ENCODE measurements at regions not wholly inside any gene's neighbourhood (a gene's known extent, or its start where the extent isn't known, plus 50 kb on each side); places are given as distances from the start of the nearest gene placed in this dataset.

DNA sequence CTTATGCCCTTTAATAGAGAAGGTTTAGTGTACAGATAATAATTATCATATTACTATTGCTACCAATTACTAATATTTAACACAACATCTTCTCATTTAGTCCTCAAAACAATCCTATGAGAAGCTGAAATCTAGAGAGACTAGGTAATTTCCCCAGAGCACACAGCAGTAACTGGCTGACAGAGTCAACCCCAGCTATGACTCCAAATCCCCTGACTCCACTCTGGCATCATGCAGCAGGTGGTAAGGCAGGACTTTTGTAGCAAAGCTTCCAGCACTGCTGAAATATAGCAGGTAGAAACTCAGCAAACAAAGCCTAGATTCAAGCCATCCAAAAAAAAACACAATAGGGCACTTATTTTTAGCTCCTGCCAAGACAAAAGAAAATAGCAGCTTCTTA lies 79.3 kb upstream of the RGS2 start:
- DNase-seq (ENCODE audit: low spot score) (no peak), ATAC-seq (no peak)
- H3K36me3 ChIP-seq (ENCODE audit: insufficient read depth): no peaks in the 10 kb centered on the region
- no peak overlapping the region for H3K4me3 Mint-ChIP-seq
- TF ChIP-seq, protein P1, sequence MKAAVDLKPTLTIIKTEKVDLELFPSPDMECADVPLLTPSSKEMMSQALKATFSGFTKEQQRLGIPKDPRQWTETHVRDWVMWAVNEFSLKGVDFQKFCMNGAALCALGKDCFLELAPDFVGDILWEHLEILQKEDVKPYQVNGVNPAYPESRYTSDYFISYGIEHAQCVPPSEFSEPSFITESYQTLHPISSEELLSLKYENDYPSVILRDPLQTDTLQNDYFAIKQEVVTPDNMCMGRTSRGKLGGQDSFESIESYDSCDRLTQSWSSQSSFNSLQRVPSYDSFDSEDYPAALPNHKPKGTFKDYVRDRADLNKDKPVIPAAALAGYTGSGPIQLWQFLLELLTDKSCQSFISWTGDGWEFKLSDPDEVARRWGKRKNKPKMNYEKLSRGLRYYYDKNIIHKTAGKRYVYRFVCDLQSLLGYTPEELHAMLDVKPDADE (IDR thresholded peaks at IDR 0.05): no peak
- no peak for TF ChIP-seq NANOG (IDR thresholded peaks at IDR 0.05; ENCODE audit: borderline replicate concordance)
- H3K4me2 ChIP-seq: no peak overlapping the region
- no peaks in the 10 kb centered on the region for H3F3A ChIP-seq (replicated peaks; ENCODE audit: low read depth)
- H3K9me2 ChIP-seq (ENCODE audit: insufficient read depth): peaks cover 8% of the 10 kb centered on the region
- no peaks in the 10 kb centered on the region; the same call in 2 of the 3 replicates for H3K36me3 Mint-ChIP-seq (ENCODE audit: low read depth)
- no peaks in the 10 kb centered on the region for H3K79me2 ChIP-seq (replicated peaks; ENCODE audit: insufficient read depth)
- H3K27me3 ChIP-seq (ENCODE audit: insufficient read depth): no peaks in the 10 kb centered on the region
- no peak overlapping the region for H3K27ac Mint-ChIP-seq
- no peak overlapping the region for H3K27ac ChIP-seq (ENCODE audit: low read depth)
- no peaks in the 10 kb centered on the region for H3K27me3 Mint-ChIP-seq (ENCODE audit: insufficient read depth, low read depth, poor library complexity)
- H3K4me3 ChIP-seq: no peak overlapping the region
- H4K20me1 ChIP-seq (replicated peaks; ENCODE audit: insufficient read depth): no peaks in the 10 kb centered on the region
- peak overlapping the region; percentile 9; the same call in 1 of the 2 replicates for H2AFZ ChIP-seq
- no peaks in the 10 kb centered on the region; the same call in 2 of the 3 replicates for H3K4me1 Mint-ChIP-seq
- no peaks in the 10 kb centered on the region; the same call in 2 of the 3 replicates for H3K9me3 Mint-ChIP-seq
- no peaks in the 10 kb centered on the region for H3K4me1 ChIP-seq (ENCODE audit: insufficient read depth)

DNA sequence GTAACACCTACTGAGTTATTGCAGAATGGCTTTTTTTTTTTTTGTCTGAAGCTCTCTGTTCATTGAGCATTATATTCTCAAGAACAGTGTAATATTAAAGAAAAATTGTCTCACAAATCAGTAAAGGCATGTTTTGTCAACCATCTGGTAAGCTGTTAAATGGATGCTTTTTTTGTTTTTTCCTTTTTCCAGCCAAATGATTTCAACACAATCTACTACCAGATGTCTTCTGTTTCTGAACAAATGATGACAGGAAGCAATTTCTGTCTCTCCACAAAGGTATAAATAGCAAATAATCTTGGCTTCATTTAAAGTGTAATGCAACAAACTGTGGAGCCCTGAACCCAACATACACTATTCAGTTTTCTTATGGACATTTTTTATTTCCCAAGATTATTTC lies 78.6 kb upstream of the RGS2 start:
- H3K27ac ChIP-seq (ENCODE audit: low read depth): no peak overlapping the region
- no peaks in the 10 kb centered on the region for H3K79me2 ChIP-seq (replicated peaks; ENCODE audit: insufficient read depth)
- no peaks in the 10 kb centered on the region for H3K27me3 Mint-ChIP-seq (ENCODE audit: insufficient read depth, low read depth, poor library complexity)
- no peak overlapping the region; the same call in 1 of the 2 replicates for H2AFZ ChIP-seq
- TF ChIP-seq JUNB (IDR thresholded peaks at IDR 0.05; ENCODE audit: unreplicated experiment) (no peak), NANOG (IDR thresholded peaks at IDR 0.05; ENCODE audit: borderline replicate concordance) (no peak)
- H3K4me1 ChIP-seq (ENCODE audit: insufficient read depth): no peaks in the 10 kb centered on the region
- no peak overlapping the region for H3K27ac Mint-ChIP-seq
- H3K9me2 ChIP-seq (ENCODE audit: insufficient read depth): peaks cover 8% of the 10 kb centered on the region
- H3K4me2 ChIP-seq: no peak overlapping the region
- H3F3A ChIP-seq (replicated peaks; ENCODE audit: low read depth): no peaks in the 10 kb centered on the region
- no peaks in the 10 kb centered on the region; the same call in 2 of the 3 replicates for H3K9me3 Mint-ChIP-seq
- H3K36me3 Mint-ChIP-seq (ENCODE audit: low read depth): no peaks in the 10 kb centered on the region; the same call in 2 of the 3 replicates
- no peaks in the 10 kb centered on the region for H3K27me3 ChIP-seq (ENCODE audit: insufficient read depth)
- H3K4me1 Mint-ChIP-seq: no peaks in the 10 kb centered on the region; the same call in 2 of the 3 replicates
- H3K36me3 ChIP-seq (ENCODE audit: insufficient read depth): no peaks in the 10 kb centered on the region
- no peak for DNase-seq (ENCODE audit: low spot score)
- no peak overlapping the region for H3K4me3 ChIP-seq
- no peak overlapping the region for H3K4me3 Mint-ChIP-seq
- no peaks in the 10 kb centered on the region for H4K20me1 ChIP-seq (replicated peaks; ENCODE audit: insufficient read depth)
- no peak for ATAC-seq

DNA sequence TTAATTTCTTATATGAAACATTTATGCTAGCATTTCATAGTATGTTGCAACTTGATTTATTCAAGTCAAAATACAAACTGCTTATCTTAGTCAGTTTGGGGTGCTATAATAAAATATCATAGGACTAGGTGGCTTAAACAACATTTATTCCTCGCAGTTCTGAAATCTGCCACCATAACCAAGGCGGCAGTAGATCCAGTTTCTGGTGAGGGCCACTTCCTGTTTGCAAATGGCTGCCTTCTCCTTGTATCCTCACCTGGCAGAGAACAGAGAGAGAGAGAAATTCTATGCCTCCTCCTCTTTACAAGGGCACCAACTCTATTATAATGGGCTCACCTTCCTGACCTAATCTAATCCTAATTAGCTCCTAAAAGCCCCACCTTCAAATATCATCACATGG lies 76.1 kb upstream of the RGS2 start:
- Histone ChIP-seq H3K4me1 (ENCODE audit: insufficient read depth) (no peaks in the 10 kb centered on the region), H2AFZ (peak overlapping the region; percentile 93), H3K36me3 (ENCODE audit: insufficient read depth) (no peaks in the 10 kb centered on the region), H3K27ac (ENCODE audit: low read depth) (no peak overlapping the region), H3K27me3 (ENCODE audit: insufficient read depth) (no peaks in the 10 kb centered on the region), H3F3A (replicated peaks; ENCODE audit: low read depth) (no peaks in the 10 kb centered on the region), H3K4me2 (no peak overlapping the region), H4K20me1 (replicated peaks; ENCODE audit: insufficient read depth) (no peaks in the 10 kb centered on the region), H3K9me2 (ENCODE audit: insufficient read depth) (peaks cover 8% of the 10 kb centered on the region), H3K79me2 (replicated peaks; ENCODE audit: insufficient read depth) (no peaks in the 10 kb centered on the region), H3K4me3 (no peak overlapping the region)
- H3K9me3 Mint-ChIP-seq: no peaks in the 10 kb centered on the region; the same call in 2 of the 3 replicates
- no peak overlapping the region for H3K4me3 Mint-ChIP-seq
- no peak for ATAC-seq
- H3K27me3 Mint-ChIP-seq (ENCODE audit: insufficient read depth, low read depth, poor library complexity): peaks cover 2% of the 10 kb centered on the region
- TF ChIP-seq, protein P2, sequence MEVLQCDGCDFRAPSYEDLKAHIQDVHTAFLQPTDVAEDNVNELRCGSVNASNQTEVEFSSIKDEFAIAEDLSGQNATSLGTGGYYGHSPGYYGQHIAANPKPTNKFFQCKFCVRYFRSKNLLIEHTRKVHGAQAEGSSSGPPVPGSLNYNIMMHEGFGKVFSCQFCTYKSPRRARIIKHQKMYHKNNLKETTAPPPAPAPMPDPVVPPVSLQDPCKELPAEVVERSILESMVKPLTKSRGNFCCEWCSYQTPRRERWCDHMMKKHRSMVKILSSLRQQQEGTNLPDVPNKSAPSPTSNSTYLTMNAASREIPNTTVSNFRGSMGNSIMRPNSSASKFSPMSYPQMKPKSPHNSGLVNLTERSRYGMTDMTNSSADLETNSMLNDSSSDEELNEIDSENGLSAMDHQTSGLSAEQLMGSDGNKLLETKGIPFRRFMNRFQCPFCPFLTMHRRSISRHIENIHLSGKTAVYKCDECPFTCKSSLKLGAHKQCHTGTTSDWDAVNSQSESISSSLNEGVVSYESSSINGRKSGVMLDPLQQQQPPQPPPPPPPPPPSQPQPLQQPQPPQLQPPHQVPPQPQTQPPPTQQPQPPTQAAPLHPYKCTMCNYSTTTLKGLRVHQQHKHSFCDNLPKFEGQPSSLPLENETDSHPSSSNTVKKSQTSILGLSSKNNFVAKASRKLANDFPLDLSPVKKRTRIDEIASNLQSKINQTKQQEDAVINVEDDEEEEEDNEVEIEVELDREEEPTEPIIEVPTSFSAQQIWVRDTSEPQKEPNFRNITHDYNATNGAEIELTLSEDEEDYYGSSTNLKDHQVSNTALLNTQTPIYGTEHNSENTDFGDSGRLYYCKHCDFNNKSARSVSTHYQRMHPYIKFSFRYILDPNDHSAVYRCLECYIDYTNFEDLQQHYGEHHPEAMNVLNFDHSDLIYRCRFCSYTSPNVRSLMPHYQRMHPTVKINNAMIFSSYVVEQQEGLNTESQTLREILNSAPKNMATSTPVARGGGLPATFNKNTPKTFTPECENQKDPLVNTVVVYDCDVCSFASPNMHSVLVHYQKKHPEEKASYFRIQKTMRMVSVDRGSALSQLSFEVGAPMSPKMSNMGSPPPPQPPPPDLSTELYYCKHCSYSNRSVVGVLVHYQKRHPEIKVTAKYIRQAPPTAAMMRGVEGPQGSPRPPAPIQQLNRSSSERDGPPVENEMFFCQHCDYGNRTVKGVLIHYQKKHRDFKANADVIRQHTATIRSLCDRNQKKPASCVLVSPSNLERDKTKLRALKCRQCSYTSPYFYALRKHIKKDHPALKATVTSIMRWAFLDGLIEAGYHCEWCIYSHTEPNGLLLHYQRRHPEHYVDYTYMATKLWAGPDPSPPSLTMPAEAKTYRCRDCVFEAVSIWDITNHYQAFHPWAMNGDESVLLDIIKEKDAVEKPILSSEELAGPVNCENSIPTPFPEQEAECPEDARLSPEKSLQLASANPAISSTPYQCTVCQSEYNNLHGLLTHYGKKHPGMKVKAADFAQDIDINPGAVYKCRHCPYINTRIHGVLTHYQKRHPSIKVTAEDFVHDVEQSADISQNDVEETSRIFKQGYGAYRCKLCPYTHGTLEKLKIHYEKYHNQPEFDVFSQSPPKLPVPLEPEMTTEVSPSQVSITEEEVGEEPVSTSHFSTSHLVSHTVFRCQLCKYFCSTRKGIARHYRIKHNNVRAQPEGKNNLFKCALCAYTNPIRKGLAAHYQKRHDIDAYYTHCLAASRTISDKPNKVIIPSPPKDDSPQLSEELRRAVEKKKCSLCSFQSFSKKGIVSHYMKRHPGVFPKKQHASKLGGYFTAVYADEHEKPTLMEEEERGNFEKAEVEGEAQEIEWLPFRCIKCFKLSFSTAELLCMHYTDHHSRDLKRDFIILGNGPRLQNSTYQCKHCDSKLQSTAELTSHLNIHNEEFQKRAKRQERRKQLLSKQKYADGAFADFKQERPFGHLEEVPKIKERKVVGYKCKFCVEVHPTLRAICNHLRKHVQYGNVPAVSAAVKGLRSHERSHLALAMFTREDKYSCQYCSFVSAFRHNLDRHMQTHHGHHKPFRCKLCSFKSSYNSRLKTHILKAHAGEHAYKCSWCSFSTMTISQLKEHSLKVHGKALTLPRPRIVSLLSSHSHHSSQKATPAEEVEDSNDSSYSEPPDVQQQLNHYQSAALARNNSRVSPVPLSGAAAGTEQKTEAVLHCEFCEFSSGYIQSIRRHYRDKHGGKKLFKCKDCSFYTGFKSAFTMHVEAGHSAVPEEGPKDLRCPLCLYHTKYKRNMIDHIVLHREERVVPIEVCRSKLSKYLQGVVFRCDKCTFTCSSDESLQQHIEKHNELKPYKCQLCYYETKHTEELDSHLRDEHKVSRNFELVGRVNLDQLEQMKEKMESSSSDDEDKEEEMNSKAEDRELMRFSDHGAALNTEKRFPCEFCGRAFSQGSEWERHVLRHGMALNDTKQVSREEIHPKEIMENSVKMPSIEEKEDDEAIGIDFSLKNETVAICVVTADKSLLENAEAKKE (CRISPR knock-in tag; IDR thresholded peaks at IDR 0.05): no peak
- no peak for TF ChIP-seq CREB1 (CRISPR knock-in tag; IDR thresholded peaks at IDR 0.05; ENCODE audit: low read depth)
- TF ChIP-seq ZNF331 (CRISPR knock-in tag; IDR thresholded peaks at IDR 0.05; ENCODE audit: low read depth): no peak
- TF ChIP-seq, protein P3, sequence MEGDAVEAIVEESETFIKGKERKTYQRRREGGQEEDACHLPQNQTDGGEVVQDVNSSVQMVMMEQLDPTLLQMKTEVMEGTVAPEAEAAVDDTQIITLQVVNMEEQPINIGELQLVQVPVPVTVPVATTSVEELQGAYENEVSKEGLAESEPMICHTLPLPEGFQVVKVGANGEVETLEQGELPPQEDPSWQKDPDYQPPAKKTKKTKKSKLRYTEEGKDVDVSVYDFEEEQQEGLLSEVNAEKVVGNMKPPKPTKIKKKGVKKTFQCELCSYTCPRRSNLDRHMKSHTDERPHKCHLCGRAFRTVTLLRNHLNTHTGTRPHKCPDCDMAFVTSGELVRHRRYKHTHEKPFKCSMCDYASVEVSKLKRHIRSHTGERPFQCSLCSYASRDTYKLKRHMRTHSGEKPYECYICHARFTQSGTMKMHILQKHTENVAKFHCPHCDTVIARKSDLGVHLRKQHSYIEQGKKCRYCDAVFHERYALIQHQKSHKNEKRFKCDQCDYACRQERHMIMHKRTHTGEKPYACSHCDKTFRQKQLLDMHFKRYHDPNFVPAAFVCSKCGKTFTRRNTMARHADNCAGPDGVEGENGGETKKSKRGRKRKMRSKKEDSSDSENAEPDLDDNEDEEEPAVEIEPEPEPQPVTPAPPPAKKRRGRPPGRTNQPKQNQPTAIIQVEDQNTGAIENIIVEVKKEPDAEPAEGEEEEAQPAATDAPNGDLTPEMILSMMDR (conservative IDR thresholded peaks at IDR 0.05; ENCODE audit: low read depth in 2 of 2): peak; percentile 33 to 54
- H3K4me1 Mint-ChIP-seq: no peaks in the 10 kb centered on the region; the same call in 2 of the 3 replicates
- DNase-seq (ENCODE audit: low spot score): peak; percentile 55
- no peaks in the 10 kb centered on the region; the same call in 2 of the 3 replicates for H3K36me3 Mint-ChIP-seq (ENCODE audit: low read depth)
- no peak overlapping the region for H3K27ac Mint-ChIP-seq

Measured in GM23338 (cell line).